Thyroid gland (tissue), 4 donors: ENCODE measurements at regions not wholly inside any gene's neighbourhood (a gene's known extent, or its start where the extent isn't known, plus 50 kb on each side); places are given as distances from the start of the nearest gene placed in this dataset.

Experiments
- POLR2A ChIP-seq, 2 donors: fragments of 450-650 bp; IDR thresholded peaks; one replicate each; pipeline ENCODE4 v1.6.1; 2017; ENCODE audit warnings: antibody characterized with exemption in 2 of 2, mild to moderate bottlenecking in 2 of 2, moderate library complexity in 1 of 2
- TF ChIP-seq, protein P1 (sequence below), 6 experiments: fragments of 200-600 bp in 3 of 6; fragments of 450-650 bp in 3 of 6; sonication (generic) in 3 of 6; IDR thresholded peaks; one replicate each; pipeline ENCODE4 v1.5.1; 2016 to 2019; ENCODE audit warnings: antibody characterized with exemption in 6 of 6, mild to moderate bottlenecking in 2 of 6, inconsistent platforms in 1 of 6, moderate library complexity in 1 of 6

DNA sequence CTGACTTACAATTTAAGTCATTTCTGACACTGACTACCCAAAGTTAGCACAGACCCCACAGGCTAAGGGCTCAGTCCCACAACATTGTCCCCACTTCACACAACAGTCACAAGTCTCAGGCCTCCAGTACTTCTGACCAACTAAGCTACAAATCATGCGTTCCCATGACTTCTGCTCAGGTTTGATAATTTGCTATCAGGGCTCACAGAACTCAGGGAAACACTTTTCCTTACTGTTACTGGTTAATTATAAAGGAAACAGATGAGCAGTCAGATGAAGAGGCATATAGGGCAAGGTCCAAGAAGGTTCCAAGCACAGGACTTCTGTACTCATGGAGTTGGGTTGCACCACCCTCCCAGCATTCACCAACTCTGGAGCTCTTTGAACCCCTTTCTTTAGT is 151.2 kb upstream of the TNR start:
- no peak for TF ChIP-seq POLR2A (IDR thresholded peaks at IDR 0.05)
- TF ChIP-seq, protein P1, sequence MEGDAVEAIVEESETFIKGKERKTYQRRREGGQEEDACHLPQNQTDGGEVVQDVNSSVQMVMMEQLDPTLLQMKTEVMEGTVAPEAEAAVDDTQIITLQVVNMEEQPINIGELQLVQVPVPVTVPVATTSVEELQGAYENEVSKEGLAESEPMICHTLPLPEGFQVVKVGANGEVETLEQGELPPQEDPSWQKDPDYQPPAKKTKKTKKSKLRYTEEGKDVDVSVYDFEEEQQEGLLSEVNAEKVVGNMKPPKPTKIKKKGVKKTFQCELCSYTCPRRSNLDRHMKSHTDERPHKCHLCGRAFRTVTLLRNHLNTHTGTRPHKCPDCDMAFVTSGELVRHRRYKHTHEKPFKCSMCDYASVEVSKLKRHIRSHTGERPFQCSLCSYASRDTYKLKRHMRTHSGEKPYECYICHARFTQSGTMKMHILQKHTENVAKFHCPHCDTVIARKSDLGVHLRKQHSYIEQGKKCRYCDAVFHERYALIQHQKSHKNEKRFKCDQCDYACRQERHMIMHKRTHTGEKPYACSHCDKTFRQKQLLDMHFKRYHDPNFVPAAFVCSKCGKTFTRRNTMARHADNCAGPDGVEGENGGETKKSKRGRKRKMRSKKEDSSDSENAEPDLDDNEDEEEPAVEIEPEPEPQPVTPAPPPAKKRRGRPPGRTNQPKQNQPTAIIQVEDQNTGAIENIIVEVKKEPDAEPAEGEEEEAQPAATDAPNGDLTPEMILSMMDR (IDR thresholded peaks at IDR 0.05), result no peak
